AG09319 (cell line): ENCODE measurements at regions not wholly inside any gene's neighbourhood (a gene's known extent, or its start where the extent isn't known, plus 50 kb on each side); places are given as distances from the start of the nearest gene placed in this dataset.

Experiments used
- DNase-seq: peaks from one replicate; pipeline ENCODE4 v3.0.0-alpha.2; 2010; ENCODE audit warnings: low read depth; ENCODE audit errors: extremely low read depth
- CTCF ChIP-seq: IDR thresholded peaks from 2 replicates; pipeline ENCODE4 v1.5.1; 2011; ENCODE audit warnings: low read depth, mild to moderate bottlenecking, inconsistent platforms, low read length, moderate library complexity

GRCh38 chr16:73846356-73846755 is 450.3 kb upstream of the PSMD7 start:
- no peak for DNase-seq
- no peak for TF ChIP-seq CTCF

- no peak for TF ChIP-seq CTCF
Measured at GRCh38 chr16:73846007-73846330, 450.6 kb upstream of the PSMD7 start.

GRCh38 chr16:73845238-73846006 is 451.2 kb upstream of the PSMD7 start:
- no peak for TF ChIP-seq CTCF
- DNase-seq: no peak

More at GRCh38 chr16:73846007-73846330, 450.6 kb upstream of the PSMD7 start:
- no peak for DNase-seq

GRCh38 chr16:73840728-73841127 is 455.9 kb upstream of the PSMD7 start:
- DNase-seq: no peak
- TF ChIP-seq CTCF: no peak

GRCh38 chr16:73831220-73831619 is 465.4 kb upstream of the PSMD7 start:
- no peak for TF ChIP-seq CTCF
- DNase-seq: no peak

- DNase-seq: no peak
- TF ChIP-seq CTCF: no peak
Measured at GRCh38 chr16:73823205-73823849, 473.3 kb upstream of the PSMD7 start.

- TF ChIP-seq CTCF: no peak
- no peak for DNase-seq
Measured at GRCh38 chr16:73817526-73818324, 478.9 kb upstream of the PSMD7 start.
